ENCODE measurements at regions not wholly inside any gene's neighbourhood (a gene's known extent, or its start where the extent isn't known, plus 50 kb on each side); places are given as distances from the start of the nearest gene placed in this dataset.
A peak's percentile ranks its signal among the peaks of the same experiment; 100 is the strongest.

DNA sequence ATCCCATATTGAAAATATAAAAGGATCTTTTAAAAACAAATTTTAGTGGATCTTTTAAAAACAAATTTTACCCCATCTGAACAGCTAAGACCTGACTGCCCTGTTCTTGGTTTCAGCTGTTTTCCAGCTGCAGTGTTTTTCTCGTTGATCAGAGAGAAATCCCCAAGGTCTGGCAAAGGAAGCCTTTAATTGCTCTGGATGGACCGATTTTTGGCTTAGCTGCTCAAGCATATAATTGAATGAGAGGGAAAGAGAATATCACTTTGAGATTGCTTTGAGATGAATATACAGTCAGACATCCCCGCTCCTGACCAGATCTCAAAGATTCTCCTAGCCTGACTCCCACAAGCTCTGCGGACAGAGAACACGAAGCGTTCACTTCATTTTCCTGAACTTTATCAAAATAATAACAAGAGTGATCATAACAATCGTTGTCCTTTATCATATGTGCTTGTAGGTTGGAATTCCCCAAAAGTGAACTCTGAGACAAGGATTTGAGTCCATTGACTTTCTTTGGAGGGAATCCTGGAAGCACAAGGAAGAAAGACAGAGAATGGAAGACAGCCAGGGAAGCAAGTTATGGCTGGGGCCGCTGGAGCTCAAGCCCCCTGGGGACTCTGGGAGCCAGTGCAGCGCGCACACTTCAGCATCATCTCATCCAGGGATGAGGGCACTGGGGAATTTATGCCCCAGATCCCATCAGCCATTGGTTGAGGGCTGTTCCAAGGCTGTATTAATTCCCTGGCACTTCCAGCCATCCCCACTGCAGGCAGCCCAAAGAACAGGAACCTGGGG lies 101.3 kb downstream of the SNX5 start:
- H3K18ac ChIP-seq (ENCODE audit: extremely low read depth, low read length), result no peak overlapping the region
- peak overlapping the region; percentile 15 for H2BK20ac ChIP-seq (ENCODE audit: low read length)
- H2BK15ac ChIP-seq (ENCODE audit: low read length), result no peak overlapping the region
- H2BK12ac ChIP-seq (ENCODE audit: low read depth, low read length), result peak overlapping the region; percentile 88; the same call in 1 of the 2 replicates
- H3K23ac ChIP-seq (ENCODE audit: insufficient read length), result no peak overlapping the region
- H4K20me1 ChIP-seq (replicated peaks in 1 of 2; ENCODE audit: control insufficient read depth in 1 of 2, insufficient read depth in 2 of 2, low read length in 2 of 2), result no peaks in the 10 kb centered on the region
- no peak overlapping the region for H3K27ac ChIP-seq (ENCODE audit: low read depth, low read length)
- H2AK5ac ChIP-seq (ENCODE audit: low read depth, low read length), result peak overlapping the region; percentile 41; the same call in 1 of the 2 replicates
- peak overlapping the region; percentile 59 for H2BK120ac ChIP-seq (replicated peaks; ENCODE audit: low read depth, low read length)
- no peaks in the 10 kb centered on the region for H3K79me2 ChIP-seq (ENCODE audit: control insufficient read depth in 1 of 2, insufficient read depth in 2 of 2, low read length in 2 of 2)
- no peaks in the 10 kb centered on the region for H3K27me3 ChIP-seq (replicated peaks in 1 of 4; ENCODE audit: control insufficient read depth in 3 of 4, extremely low read depth in 1 of 4, insufficient read depth in 3 of 4, low read length in 3 of 4)
- DNase-seq (ENCODE audit: low read depth in 1 of 2, low spot score in 2 of 2), result no peak
- H2BK5ac ChIP-seq (ENCODE audit: low read depth, low read length), result peak overlapping the region; percentile 57; the same call in 1 of the 2 replicates
- peaks cover 10 to 25% (median 18%) of the 10 kb centered on the region in 4 experiments for H3K4me1 ChIP-seq (replicated peaks in 1 of 4; ENCODE audit: control insufficient read depth in 3 of 4, insufficient read depth in 4 of 4, low read length in 3 of 4)
- no peak overlapping the region for H3K4me3 ChIP-seq (ENCODE audit: extremely low read depth in 1 of 4, insufficient read depth in 2 of 4, low read depth in 3 of 4, low read length in 4 of 4)
- no peaks in the 10 kb centered on the region for H3K9me3 ChIP-seq (ENCODE audit: insufficient read depth in 2 of 2, low read depth in 1 of 2, low read length in 1 of 2)
- peak overlapping the region; percentile 41 for H4K91ac ChIP-seq (replicated peaks; ENCODE audit: insufficient read length, low read length)
- H2AFZ ChIP-seq (ENCODE audit: low read length), result no peak overlapping the region
- H4K5ac ChIP-seq (ENCODE audit: insufficient read length, low read depth, low read length), result no peak overlapping the region
- no peak overlapping the region for H3K4ac ChIP-seq (replicated peaks; ENCODE audit: insufficient read length, low read depth, low read length)
- no peak overlapping the region for H3K4me2 ChIP-seq (ENCODE audit: insufficient read depth in 1 of 2, low read depth in 2 of 2, low read length in 2 of 2)
- FAIRE-seq, result no peak
- H3K56ac ChIP-seq (replicated peaks; ENCODE audit: insufficient read length, low read depth, low read length), result no peak overlapping the region
- no peaks in the 10 kb centered on the region for H3K36me3 ChIP-seq (ENCODE audit: control insufficient read depth in 2 of 4, insufficient read depth in 4 of 4, low read length in 3 of 4)
- WGBS, 2 experiments (ENCODE audit: extremely low coverage in 1 of 2, insufficient coverage in 1 of 2, insufficient read length in 1 of 2, insufficient replicate concordance in 2 of 2, low coverage in 1 of 2, low lambda C conversion rate in 2 of 2, missing lambda C conversion rate in 1 of 2), result 91% methylated on average over 10 of the region's 10 CpGs; no CpG with 5 or more reads in 1 of the 2 experiments
- no peak overlapping the region for H3K14ac ChIP-seq (ENCODE audit: insufficient read length)
- ChIA-PET POLR2A (ENCODE audit: partially characterized antibody) (interaction anchor here (1.0 to 2.4 kb wide), 2 partner anchors 10 to 18 kb away, joined by 3 to 6 read pairs; no protein-coding TSS in a partner anchor), CTCF (ENCODE audit: partially characterized antibody) (interaction anchor here (0.6 to 4.2 kb wide), 8 partner anchors 12 to 244 kb away, joined by 3 to 24 read pairs (median 4); partner anchors contain the start of gene RRBP1)
- no peaks in the 10 kb centered on the region for H3K23me2 ChIP-seq (ENCODE audit: low read depth, low read length)
- no peak overlapping the region for H4K8ac ChIP-seq (ENCODE audit: extremely low read depth, insufficient read depth, low read length)
- H3K9ac ChIP-seq (replicated peaks in 1 of 4; ENCODE audit: extremely low read depth in 1 of 4, low read depth in 3 of 4, low read length in 3 of 4), result no peak overlapping the region
- H3K79me1 ChIP-seq (ENCODE audit: low read depth, low read length), result no peaks in the 10 kb centered on the region
- TF ChIP-seq CBX8 (IDR thresholded peaks at IDR 0.05; ENCODE audit: borderline replicate concordance, low read depth, low read length) (no peak), HDAC2 (IDR thresholded peaks at IDR 0.05; ENCODE audit: borderline replicate concordance in 1 of 2, low read depth in 2 of 2, low read length in 2 of 2) (no peak), TCF12 (IDR thresholded peaks at IDR 0.05; ENCODE audit: low read depth, low read length) (no peak), RXRA (IDR thresholded peaks at IDR 0.05; ENCODE audit: insufficient read depth, low read depth, low read length) (no peak), FOSL1 (IDR thresholded peaks at IDR 0.05; ENCODE audit: insufficient read depth, low read depth, low read length) (no peak), KDM5A (IDR thresholded peaks at IDR 0.05; ENCODE audit: low read length) (no peak), SP2 (IDR thresholded peaks at IDR 0.05; ENCODE audit: low read length) (no peak)

Data from H1 (cell line).